Kidney epithelial cell (primary cell): ENCODE measurements at regions not wholly inside any gene's neighbourhood (a gene's known extent, or its start where the extent isn't known, plus 50 kb on each side); places are given as distances from the start of the nearest gene placed in this dataset.

Experiments
- DNase-seq: peaks from one replicate; pipeline ENCODE4 v3.0.0-alpha.2; 2010; ENCODE audit warnings: low read depth
- H3K27me3 ChIP-seq: 2 replicates; pipeline ENCODE4 v1.6.0; 2011; ENCODE audit warnings: low read length; ENCODE audit not compliant: control insufficient read depth, insufficient read depth
- H3K36me3 ChIP-seq: 2 replicates; pipeline ENCODE4 v1.5.1; 2011; ENCODE audit warnings: low read length; ENCODE audit not compliant: control insufficient read depth, insufficient read depth
- H3K4me3 ChIP-seq: 2 replicates; pipeline ENCODE4 v1.5.1; 2011; ENCODE audit warnings: low read depth, mild to moderate bottlenecking, control low read depth, low read length
- TF ChIP-seq, protein P1 (sequence below): IDR thresholded peaks from 2 replicates; pipeline ENCODE4 v1.5.1; 2011; ENCODE audit warnings: mild to moderate bottlenecking, moderate library complexity, low read length, control low read depth, inconsistent platforms; ENCODE audit not compliant: insufficient read depth, poor library complexity, severe bottlenecking

DNA sequence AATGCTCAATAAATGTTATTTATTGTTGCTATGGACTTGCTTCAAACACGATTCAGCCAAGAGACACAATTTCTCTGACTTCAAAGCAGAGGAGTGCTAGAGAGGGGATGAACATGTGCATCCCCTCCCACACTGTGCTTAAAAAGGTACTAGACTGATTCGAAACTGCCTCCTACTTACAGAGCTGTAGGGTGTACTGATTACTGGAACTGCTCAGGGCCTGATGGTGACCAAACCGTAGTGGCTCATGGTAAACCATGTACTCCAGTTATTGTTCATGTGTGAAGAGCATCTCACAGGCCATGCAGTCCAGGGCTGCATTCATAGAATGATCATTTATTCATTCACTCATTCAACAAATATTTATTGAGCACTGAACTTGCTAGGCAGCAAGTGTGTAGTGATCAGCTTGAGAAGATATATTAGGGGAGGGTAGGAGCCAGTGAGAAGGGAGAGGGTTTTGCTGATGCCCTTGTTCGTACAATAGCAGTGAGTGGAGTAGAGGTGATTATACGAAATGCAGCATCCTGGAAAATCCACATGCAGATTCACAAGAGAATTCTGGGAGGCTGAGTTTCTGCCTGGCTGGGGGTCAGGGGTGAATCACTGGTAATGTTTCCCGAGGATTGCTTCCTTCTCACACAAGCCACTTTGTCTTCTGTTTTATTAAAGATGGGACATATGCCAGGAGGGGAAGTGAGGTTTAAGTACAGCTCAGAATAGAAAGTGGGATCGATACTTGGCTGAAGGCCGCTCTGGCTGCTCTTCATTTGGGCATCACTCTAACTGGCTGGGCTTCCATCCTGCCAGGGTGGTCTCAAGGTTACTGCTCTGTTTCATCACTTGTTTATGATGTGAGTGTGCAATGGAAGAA, 245.4 kb downstream of the RAD51AP2 start:
- DNase-seq: no peak
- TF ChIP-seq, protein P1, sequence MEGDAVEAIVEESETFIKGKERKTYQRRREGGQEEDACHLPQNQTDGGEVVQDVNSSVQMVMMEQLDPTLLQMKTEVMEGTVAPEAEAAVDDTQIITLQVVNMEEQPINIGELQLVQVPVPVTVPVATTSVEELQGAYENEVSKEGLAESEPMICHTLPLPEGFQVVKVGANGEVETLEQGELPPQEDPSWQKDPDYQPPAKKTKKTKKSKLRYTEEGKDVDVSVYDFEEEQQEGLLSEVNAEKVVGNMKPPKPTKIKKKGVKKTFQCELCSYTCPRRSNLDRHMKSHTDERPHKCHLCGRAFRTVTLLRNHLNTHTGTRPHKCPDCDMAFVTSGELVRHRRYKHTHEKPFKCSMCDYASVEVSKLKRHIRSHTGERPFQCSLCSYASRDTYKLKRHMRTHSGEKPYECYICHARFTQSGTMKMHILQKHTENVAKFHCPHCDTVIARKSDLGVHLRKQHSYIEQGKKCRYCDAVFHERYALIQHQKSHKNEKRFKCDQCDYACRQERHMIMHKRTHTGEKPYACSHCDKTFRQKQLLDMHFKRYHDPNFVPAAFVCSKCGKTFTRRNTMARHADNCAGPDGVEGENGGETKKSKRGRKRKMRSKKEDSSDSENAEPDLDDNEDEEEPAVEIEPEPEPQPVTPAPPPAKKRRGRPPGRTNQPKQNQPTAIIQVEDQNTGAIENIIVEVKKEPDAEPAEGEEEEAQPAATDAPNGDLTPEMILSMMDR: no peak

DNA sequence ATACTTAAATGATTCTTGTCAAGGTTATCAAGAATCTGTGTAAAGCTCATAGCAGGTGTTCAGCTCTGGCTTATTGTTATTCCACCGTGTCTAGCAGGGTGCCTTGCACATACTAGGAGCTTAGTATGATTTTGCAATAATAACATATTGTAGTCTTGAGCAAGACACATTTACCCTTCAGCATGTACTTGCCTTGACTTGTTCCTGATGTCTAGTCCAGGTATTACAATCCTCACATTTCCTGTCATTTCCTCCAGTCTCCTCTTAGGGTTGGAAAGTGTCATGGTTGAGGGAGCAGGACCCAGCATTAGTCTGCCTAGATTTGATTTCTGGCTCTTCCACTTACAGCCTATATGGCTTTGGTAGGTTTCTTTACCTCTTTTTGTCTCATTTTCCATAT, 246.1 kb downstream of the RAD51AP2 start:
- Histone ChIP-seq H3K36me3 (no peaks in the 10 kb centered on the region), H3K27me3 (no peaks in the 10 kb centered on the region), H3K4me3 (no peak overlapping the region)
- DNase-seq: no peak
- TF ChIP-seq, protein P1: no peak

More for the DNA sequence above, 245.4 kb downstream of the RAD51AP2 start:
- no peaks in the 10 kb centered on the region for H3K36me3 ChIP-seq
- no peak overlapping the region for H3K4me3 ChIP-seq
- H3K27me3 ChIP-seq: no peaks in the 10 kb centered on the region

DNA sequence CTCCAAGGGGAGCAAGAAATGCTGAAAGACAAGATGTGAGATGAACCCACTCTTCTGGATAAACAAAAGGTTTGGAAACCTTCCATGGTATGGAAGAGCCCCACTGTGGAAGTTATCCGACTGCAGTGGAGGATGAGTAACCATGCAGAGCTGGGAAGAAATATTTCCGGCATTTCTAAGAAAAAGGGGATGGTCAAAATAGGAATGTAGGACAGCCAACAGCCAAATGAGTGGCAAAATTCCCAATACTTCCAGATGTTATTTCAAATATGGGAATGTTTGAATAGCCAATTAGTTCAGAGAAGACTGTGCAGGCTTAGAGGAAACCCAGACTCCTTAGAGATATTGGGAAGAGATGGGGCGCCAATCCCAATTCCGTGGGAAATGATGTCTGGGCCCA, 246.8 kb downstream of the RAD51AP2 start:
- H3K4me3 ChIP-seq: no peak overlapping the region
- H3K36me3 ChIP-seq: no peaks in the 10 kb centered on the region
- DNase-seq: no peak
- TF ChIP-seq, protein P1: no peak
- no peaks in the 10 kb centered on the region for H3K27me3 ChIP-seq

DNA sequence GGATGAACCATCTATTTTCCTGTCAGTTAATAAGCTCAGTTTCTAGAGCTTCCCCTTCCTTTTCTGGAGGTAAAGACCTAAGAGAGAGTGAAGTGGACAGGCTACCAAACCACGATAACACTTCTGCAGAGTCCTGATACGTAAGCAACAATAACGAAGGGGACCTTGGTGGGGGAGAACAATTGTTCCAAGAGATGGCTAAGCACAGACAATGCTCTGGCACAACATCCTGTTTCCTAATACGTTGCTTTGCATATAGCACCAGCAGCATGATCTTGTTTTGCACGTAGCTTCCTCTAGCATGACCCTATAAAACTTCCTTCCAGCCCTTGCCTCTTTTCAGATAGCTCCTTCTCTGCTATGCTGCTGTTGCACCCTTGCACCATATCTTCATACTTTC, 247.3 kb downstream of the RAD51AP2 start:
- Histone ChIP-seq H3K36me3 (no peaks in the 10 kb centered on the region), H3K4me3 (no peak overlapping the region), H3K27me3 (no peaks in the 10 kb centered on the region)
- DNase-seq: no peak
- TF ChIP-seq, protein P1: no peak

DNA sequence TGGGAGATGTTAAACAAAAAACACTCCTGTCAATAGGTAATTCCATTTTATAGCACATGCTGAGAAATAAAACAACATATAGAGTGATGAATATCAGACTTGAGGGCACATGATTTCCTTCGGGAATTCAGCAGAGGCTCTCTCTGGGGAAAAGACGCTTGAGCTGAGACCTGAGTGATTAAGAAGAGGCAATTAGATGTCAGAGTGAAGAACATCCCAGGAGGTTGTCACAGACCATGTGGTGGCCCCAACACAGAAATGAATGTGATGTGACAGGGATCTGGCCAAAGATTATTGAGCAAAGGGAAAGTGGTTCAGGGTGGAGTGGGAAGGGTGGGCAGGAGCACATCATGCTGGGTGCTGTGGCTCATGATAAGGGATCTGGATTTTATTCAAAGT, 254.7 kb downstream of the RAD51AP2 start:
- TF ChIP-seq, protein P1: no peak
- no peak for DNase-seq

More for the DNA sequence above, 254.7 kb downstream of the RAD51AP2 start:
- Histone ChIP-seq H3K36me3 (no peaks in the 10 kb centered on the region), H3K4me3 (no peak overlapping the region), H3K27me3 (no peaks in the 10 kb centered on the region)
